NCI-H524 treated with DMSO at 0.1 percent for 48 hours (cell line): ENCODE measurements at regions not wholly inside any gene's neighbourhood (a gene's known extent, or its start where the extent isn't known, plus 50 kb on each side); places are given as distances from the start of the nearest gene placed in this dataset.

Source experiments
- DNase-seq: peaks from one replicate; lab custom pipeline; 2025; lab: John Stamatoyannopoulos, UW

DNA sequence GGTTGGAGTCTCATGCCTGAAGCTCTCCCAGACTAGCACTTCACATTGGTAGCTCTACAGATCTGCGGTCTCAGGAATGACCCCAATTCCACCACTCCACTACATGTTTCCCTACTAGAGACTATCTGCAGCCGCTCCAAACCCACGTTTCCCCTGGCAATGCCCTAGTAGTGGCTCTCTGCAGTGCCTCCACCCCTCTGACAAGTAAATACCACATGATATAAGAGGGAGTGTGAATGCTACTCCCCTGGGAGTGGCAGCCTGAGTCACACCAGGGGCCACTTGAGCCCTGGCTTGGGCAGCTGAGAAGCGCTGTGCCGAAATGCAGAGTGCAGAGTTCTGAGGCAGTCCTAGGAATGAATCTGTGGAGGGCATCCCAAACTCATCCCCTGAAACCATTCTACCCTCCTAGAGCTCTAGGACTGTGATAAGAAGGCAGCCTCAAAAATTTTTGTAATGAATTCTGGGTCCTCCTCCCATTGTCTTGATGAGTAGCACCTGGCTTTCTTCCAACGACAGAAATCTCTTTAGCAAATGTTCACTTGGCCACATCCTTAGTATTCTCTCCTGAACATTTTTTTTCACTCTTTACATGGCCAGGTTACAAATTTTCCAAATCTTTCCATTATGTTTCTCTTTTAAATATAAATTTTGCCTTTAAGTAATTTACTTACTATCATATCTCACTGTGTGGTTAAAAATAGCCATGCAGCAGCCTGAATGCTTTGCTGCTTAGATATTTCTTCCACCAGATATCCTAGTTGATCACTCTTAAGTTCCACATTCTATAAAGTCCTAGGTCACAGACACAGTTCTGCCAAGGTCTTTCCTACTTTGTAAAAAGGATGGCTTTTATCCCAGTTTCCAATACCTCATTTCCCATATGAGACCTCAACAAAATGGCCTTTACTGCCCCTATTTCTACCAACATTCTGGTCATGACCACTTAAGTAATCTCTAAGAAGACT lies 160.2 kb upstream of the CPEB2 start:
- no peak for DNase-seq

- DNase-seq, result no peak
These were observed 159.2 kb upstream of the CPEB2 start for GRCh38 chr4:14842964-14843630.

DNA sequence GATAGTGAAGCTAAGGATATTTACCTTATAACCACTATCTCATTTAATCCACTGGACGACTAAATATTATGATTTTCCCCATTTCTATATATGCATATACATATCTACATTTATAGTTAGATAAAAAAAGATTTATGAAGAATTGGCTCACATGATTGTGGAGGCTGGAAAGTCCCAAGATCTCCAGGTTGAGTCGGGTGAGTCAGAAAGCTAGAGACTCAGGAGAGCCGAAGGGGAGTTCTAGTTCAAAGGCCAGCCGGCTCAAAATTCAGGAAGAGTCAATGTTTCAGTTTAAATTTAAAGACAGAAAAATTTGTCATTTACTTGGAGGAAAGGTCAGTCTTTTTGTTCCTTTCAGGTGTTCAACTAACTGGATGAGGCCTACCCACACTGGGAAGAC lies 158.2 kb upstream of the CPEB2 start:
- DNase-seq, result no peak

DNA sequence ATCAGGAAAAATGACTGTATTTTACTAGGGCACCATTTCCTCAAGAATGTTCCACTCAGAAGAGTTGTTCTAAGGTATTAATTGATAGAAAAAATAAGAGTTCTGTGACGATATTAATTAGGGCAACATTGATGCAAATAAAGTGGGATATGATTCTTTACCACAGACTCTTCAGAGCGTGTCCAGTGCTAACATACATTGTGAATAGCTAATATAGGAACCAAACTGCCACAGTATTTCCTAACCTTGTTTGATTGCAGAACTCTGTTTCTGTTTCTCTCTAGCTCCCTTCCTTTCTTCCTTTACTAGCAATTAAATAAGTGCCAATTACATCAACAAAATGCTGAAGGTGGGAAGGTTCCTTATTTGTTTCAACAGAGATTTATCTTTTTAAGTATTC lies 154.1 kb upstream of the CPEB2 start:
- no peak for DNase-seq

- DNase-seq, result no peak
These were observed 151.7 kb upstream of the CPEB2 start for GRCh38 chr4:14850455-14851097.

DNA sequence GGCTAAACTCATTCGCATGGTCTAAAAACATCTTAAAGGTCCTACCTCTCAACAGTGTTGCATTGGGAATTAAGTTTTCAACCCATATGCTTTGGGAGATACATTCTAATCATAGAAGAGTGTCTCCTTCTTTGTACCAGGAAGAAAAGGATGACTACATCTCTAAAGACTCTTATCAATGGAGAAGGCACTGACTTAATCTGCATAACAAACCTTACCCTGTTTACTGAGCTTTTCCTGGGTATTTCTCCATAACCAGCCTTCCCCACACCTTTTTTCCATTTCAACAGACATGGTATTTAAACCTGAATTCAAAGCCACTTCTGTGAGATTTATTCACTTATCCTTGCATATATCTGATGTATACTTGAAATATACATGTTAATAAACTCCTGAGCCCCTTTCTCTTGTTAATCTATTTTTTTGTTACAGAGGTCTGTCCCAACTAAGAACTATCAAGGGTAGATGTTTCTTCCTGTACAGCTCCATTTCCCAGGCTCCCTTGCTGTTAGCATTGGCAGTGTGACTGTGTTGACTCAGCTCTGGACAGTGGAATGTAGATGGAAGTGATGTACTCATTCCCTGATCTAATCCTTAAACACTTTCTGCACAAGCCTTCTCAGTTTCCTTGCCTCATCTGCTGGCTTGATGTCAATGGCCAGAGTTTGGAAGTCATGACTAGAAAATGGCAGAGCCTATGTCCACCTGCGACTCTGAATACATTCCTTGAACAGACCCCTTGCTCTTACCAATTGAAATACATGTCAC lies 148.9 kb upstream of the CPEB2 start:
- no peak for DNase-seq

- DNase-seq, result no peak
These were observed 146.6 kb upstream of the CPEB2 start for GRCh38 chr4:14855719-14856061.

DNA sequence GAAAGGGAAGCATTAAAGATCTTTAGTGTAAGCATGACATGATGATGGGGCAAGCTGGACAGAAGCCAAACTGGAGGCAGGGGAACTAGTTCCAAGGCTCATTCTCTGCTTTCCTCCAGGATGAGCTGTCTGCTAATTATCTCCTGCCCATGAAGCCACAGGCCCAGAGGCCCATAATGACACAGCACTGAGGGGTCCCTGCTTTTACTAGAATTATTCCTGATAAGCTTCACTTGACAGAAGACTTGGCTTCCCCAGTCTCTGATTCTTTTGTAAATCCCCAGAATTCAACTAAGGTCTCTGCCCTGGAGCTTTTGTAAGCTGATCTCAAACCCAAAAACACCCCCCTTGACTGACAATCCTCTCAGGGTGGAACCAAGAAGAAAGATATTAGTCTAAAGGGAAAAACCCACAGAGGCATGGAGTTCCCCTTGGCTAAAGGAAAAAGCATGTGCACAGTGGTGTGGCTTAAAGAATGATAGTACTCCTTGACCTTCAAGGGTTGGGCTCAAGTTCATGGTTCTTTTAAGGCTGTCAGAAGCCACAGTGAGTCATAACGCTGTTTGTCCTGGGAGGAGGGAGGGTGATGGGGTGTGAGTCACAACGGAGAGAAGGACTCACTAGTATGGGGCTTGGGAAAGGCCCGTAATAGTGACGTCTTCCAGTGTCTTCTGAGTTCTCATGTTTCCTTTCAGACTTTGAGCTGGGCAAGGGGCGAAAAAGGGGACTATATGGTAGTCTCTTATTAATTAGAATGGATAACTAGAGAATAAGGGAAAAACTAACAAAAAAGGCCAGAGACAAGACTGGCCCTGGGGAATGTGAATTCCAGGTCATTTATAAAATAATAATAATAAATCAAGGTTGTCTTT lies 146.0 kb upstream of the CPEB2 start:
- no peak for DNase-seq

GRCh38 chr4:14856934-14857235 lies 145.4 kb upstream of the CPEB2 start:
- no peak for DNase-seq

DNA sequence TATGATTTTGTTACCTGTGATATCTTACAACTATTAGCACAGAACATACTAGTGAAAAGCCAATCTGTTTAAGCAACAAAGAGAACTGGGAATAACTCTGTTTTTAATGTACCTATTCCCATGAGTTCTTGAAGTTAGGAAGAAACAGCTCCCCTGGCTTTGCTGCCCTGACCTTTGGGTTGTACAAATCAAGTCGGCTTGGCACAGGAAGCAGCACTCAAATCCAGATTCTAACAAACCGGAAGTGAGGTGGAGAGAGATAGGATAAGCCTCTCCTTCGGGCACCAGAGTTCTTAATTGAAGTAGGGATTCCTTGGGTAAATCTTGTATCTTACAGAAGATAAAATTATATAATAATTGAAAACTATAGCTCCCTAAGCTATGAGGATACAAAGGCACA lies 144.8 kb upstream of the CPEB2 start:
- DNase-seq, result no peak

- DNase-seq, result no peak
These were observed 144.3 kb upstream of the CPEB2 start for GRCh38 chr4:14857981-14858380.

GRCh38 chr4:14862891-14863290 lies 139.4 kb upstream of the CPEB2 start:
- DNase-seq, result no peak

- DNase-seq, result no peak
These were observed 138.6 kb upstream of the CPEB2 start for GRCh38 chr4:14863418-14864364.

- DNase-seq, result no peak
These were observed 137.8 kb upstream of the CPEB2 start for GRCh38 chr4:14864365-14865030.

DNA sequence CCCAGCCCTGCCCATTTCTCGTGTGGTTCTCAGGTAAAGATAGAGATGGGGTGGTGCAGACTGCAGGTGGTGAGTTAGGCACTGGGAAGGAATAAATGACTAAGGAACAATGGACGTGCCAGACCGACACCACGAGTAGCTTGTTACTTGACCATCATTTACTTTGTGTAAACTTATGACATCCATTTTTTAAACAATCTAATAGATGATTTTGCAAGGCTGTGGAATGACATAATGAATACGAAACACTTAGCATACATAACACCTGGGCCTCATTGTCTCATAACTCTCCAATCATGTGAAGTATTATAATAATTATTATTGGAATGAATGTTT lies 137.3 kb upstream of the CPEB2 start:
- no peak for DNase-seq

- no peak for DNase-seq
These were observed 136.5 kb upstream of the CPEB2 start for GRCh38 chr4:14865804-14866203.

GRCh38 chr4:14867847-14868246 lies 134.4 kb upstream of the CPEB2 start:
- DNase-seq, result peak; percentile 28

DNA sequence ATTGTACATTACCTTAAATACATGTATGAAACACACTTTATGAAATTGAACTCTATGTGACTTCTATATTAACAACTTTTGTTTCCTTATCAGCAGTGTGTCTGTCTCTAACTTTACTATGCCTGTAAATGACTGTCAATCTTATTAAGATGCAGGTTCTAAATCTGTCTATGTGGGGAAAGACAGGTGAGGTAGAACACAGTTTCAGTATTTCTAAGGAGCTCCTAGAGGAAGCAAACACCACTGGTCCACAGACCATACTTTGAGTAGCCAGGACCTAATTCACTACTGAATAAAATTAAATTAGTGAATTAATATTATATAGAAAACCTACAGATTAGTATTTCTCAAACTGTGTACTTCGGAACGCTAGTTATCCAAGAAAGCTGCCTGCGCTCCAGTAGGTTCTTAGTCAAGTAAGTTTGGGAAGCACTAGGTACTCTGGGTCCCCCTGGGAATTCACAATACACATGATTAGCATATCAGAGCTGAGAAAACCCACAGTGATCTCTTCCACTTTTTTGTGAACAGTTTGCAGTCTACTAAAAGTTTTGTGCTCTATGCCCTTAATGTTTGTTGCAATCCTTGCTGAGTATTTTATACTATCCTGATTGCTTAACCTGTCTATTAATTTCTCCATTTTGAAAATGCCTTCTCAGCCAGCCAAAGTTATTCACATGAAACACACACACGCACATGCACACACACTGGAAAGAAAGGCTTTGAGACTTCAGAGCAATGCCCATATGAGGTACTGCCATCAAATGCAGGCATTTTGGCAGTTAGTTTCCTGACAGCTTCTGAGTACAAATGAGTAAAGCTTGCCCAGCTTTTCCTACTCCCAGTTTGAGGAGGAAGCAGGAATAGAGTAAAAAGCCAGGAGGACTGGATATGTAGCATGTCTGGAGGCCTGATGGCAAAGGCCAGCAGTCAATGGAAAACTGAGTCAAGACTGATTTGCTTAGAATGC lies 133.6 kb upstream of the CPEB2 start:
- DNase-seq, result no peak
